B cell (primary cell): ENCODE measurements at regions not wholly inside any gene's neighbourhood (a gene's known extent, or its start where the extent isn't known, plus 50 kb on each side); places are given as distances from the start of the nearest gene placed in this dataset.

ENCODE experiments used
- ATAC-seq: fragments of 200-7000 bp; cut with Tn5 transposase; one replicate; pipeline ENCODE4 v1.10.0; 2021; ENCODE audit warnings: low read depth, mild to moderate bottlenecking, moderate number of reproducible peaks, moderate library complexity
- CTCF ChIA-PET: fragments of 350-600 bp; sonication (Branson Sonifier 250); formaldehyde crosslinking; loops from one replicate; lab custom pipeline; 2021; ENCODE audit warnings: antibody characterized with exemption, inconsistent platforms; lab: Charles Lee
- POLR2A ChIA-PET: fragments of 350-600 bp; sonication (Branson Sonifier 250); formaldehyde crosslinking; loops from one replicate; lab custom pipeline; 2021; ENCODE audit warnings: antibody characterized with exemption; lab: Charles Lee
- DNase-seq: peaks from one replicate; pipeline ENCODE4 v3.0.0; 2013
- H2AFZ ChIP-seq: 2 replicates; pipeline ENCODE4 v1.6.1; 2012; ENCODE audit warnings: mild to moderate bottlenecking, low read depth, low read length; ENCODE audit not compliant: insufficient read depth, poor library complexity, severe bottlenecking
- H3K27ac ChIP-seq, 2 donors: 1 replicate in 1 of 2; 2 replicates in 1 of 2; pipeline ENCODE4 v1.5.1; 2012 to 2013; ENCODE audit warnings: low read length in 2 of 2, mild to moderate bottlenecking in 2 of 2, moderate library complexity in 1 of 2
- H3K27me3 ChIP-seq, 4 experiments: fragments of 200-600 bp in 1 of 4; sonication (generic) in 1 of 4; replicated peaks in 1 of 4; 1 replicate in 2 of 4; 2 replicates in 2 of 4; pipeline versions ENCODE4 v1.6.1 to v1.7.0; 2013 to 2016; ENCODE audit warnings: low read length in 3 of 4, mild to moderate bottlenecking in 2 of 4, mixed read lengths in 1 of 4, moderate library complexity in 1 of 4; ENCODE audit not compliant: insufficient read depth in 4 of 4, control insufficient read depth in 3 of 4; ENCODE audit errors: control extremely low read depth in 1 of 4
- H3K36me3 ChIP-seq, 2 experiments: replicated peaks in 1 of 2; 1 replicate in 1 of 2; 2 replicates in 1 of 2; pipeline versions ENCODE4 v1.6.1 to v1.7.1; 2013; ENCODE audit warnings: low read length in 1 of 2; ENCODE audit not compliant: insufficient read depth in 2 of 2, control insufficient read depth in 1 of 2; ENCODE audit errors: control extremely low read depth in 1 of 2, extremely low read depth in 1 of 2
- H3K4me1 ChIP-seq, 2 donors: fragments of 200-600 bp in 1 of 2; sonication (generic) in 1 of 2; 1 replicate in 1 of 2; 2 replicates in 1 of 2; pipeline versions ENCODE4 v1.5.1 to v1.6.1; 2013 to 2017; ENCODE audit warnings: low read length in 2 of 2; ENCODE audit not compliant: control insufficient read depth in 2 of 2, insufficient read depth in 2 of 2
- H3K4me2 ChIP-seq: replicated peaks from 2 replicates; pipeline ENCODE3; 2012; ENCODE audit warnings: mild to moderate bottlenecking, low read depth, low read length; ENCODE audit not compliant: poor library complexity, severe bottlenecking
- H3K4me3 ChIP-seq, 5 experiments: fragments of 200-600 bp in 1 of 5; sonication (generic) in 1 of 5; 1 replicate in 3 of 5; 2 replicates in 2 of 5; pipeline versions ENCODE4 v1.5.1 to v1.7.0; 2011 to 2016; ENCODE audit warnings: low read length in 4 of 5, mild to moderate bottlenecking in 4 of 5, low read depth in 2 of 5, control low read depth in 1 of 5, moderate library complexity in 1 of 5; ENCODE audit not compliant: insufficient read depth in 1 of 5; ENCODE audit errors: control extremely low read depth in 1 of 5, extremely low read depth in 1 of 5
- H3K79me2 ChIP-seq: fragments of 200-600 bp; sonication (generic); one replicate; pipeline ENCODE4 v1.6.0; 2016; ENCODE audit warnings: low read length; ENCODE audit not compliant: control insufficient read depth, insufficient read depth
- H3K9ac ChIP-seq: fragments of 200-600 bp; sonication (generic); 2 replicates; pipeline ENCODE4 v1.6.1; 2017; ENCODE audit warnings: mild to moderate bottlenecking, low read length, moderate library complexity
- H3K9me3 ChIP-seq, 3 donors: one replicate each; pipeline versions ENCODE4 v1.6.1 to v1.7.1; 2013; ENCODE audit warnings: low read length in 2 of 3; ENCODE audit not compliant: control insufficient read depth in 2 of 3, insufficient read depth in 1 of 3; ENCODE audit errors: control extremely low read depth in 1 of 3
- H4K20me1 ChIP-seq: 2 replicates; pipeline ENCODE4 v1.6.0; 2012; ENCODE audit warnings: mild to moderate bottlenecking, low read length; ENCODE audit not compliant: insufficient read depth, control insufficient read depth, poor library complexity, severe bottlenecking
- H3K27ac Mint-ChIP-seq: one replicate; pipeline ENCODE4 v1.8.0; 2021; ENCODE audit warnings: mixed read lengths
- H3K27me3 Mint-ChIP-seq: one replicate; pipeline ENCODE4 v1.8.0; 2021; ENCODE audit warnings: mixed read lengths
- H3K4me1 Mint-ChIP-seq: one replicate; pipeline ENCODE4 v1.8.0; 2021; ENCODE audit warnings: mixed read lengths
- H3K4me3 Mint-ChIP-seq: one replicate; pipeline ENCODE4 v1.8.0; 2021; ENCODE audit warnings: mixed read lengths
- H3K9me3 Mint-ChIP-seq: one replicate; pipeline ENCODE4 v1.8.0; 2022; ENCODE audit warnings: mixed read lengths; ENCODE audit not compliant: insufficient read depth
- EZH2 ChIP-seq: IDR thresholded peaks from 2 replicates; pipeline ENCODE4 v1.6.1; 2012; ENCODE audit warnings: borderline replicate concordance, low read depth, mild to moderate bottlenecking, moderate library complexity, low read length; ENCODE audit not compliant: insufficient read depth, poor library complexity, severe bottlenecking
- WGBS: methylation state at CpG from one replicate; pipeline ENCODE4 v1.1.5; 2013; ENCODE audit warnings: missing lambda C conversion rate; ENCODE audit not compliant: insufficient coverage; 5-methylcytosine and 5-hydroxymethylcytosine counted together
- intact Hi-C: fragments of 100-400 bp; cut with micrococcal nuclease; formaldehyde crosslinking; loops from one replicate; pipeline ENCODE4 v1.10.0; 2022
- TF ChIP-seq, protein P1 (sequence below): fragments of 200-600 bp; IDR thresholded peaks from one replicate; pipeline ENCODE4 v1.8.0; 2022; ENCODE audit warnings: antibody characterized with exemption, mild to moderate bottlenecking

DNA sequence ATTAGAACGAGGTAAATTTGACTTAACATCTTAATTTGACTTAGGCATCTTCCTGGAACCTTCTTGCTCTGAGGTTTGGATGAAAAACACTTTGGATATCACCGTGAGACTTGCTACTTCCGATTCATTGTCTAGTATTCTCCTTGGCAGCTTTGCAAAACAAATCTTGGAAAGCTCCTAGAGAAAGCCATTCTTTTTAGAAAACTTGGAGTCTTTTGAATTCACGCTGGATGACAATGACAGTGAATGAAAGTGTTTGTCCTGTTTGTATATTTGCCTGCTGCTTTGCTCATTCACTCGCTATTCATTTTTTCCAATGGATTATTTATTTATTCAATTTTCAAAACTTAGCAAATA lies 222.1 kb upstream of the HMGA2 start:
- DNase-seq: no peak
- no peaks in the 10 kb centered on the region for H3K79me2 ChIP-seq
- H2AFZ ChIP-seq: no peak overlapping the region
- no peaks in the 10 kb centered on the region for H3K4me1 ChIP-seq
- no peaks in the 10 kb centered on the region for H3K9me3 ChIP-seq
- no peak overlapping the region for H3K27ac Mint-ChIP-seq
- no peak for TF ChIP-seq EZH2
- TF ChIP-seq, protein P1, sequence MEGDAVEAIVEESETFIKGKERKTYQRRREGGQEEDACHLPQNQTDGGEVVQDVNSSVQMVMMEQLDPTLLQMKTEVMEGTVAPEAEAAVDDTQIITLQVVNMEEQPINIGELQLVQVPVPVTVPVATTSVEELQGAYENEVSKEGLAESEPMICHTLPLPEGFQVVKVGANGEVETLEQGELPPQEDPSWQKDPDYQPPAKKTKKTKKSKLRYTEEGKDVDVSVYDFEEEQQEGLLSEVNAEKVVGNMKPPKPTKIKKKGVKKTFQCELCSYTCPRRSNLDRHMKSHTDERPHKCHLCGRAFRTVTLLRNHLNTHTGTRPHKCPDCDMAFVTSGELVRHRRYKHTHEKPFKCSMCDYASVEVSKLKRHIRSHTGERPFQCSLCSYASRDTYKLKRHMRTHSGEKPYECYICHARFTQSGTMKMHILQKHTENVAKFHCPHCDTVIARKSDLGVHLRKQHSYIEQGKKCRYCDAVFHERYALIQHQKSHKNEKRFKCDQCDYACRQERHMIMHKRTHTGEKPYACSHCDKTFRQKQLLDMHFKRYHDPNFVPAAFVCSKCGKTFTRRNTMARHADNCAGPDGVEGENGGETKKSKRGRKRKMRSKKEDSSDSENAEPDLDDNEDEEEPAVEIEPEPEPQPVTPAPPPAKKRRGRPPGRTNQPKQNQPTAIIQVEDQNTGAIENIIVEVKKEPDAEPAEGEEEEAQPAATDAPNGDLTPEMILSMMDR: no peak
- H3K36me3 ChIP-seq: no peaks in the 10 kb centered on the region
- ATAC-seq: no peak
- H3K4me3 Mint-ChIP-seq: no peak overlapping the region
- H3K27me3 ChIP-seq: peaks cover 0 to 4% (median 2%) of the 10 kb centered on the region in 4 experiments
- intact Hi-C loops: no loop called here
- POLR2A ChIA-PET: no interaction called here
- 0% methylated on average over 2 of the region's 5 CpGs for WGBS
- H3K27ac ChIP-seq: no peak overlapping the region
- no peaks in the 10 kb centered on the region for H3K9me3 Mint-ChIP-seq
- no peaks in the 10 kb centered on the region for H4K20me1 ChIP-seq
- H3K9ac ChIP-seq: no peak overlapping the region
- H3K4me2 ChIP-seq: no peak overlapping the region
- no peaks in the 10 kb centered on the region for H3K4me1 Mint-ChIP-seq
- CTCF ChIA-PET: no interaction called here
- peaks cover 9% of the 10 kb centered on the region for H3K27me3 Mint-ChIP-seq
- no peak overlapping the region for H3K4me3 ChIP-seq

DNA sequence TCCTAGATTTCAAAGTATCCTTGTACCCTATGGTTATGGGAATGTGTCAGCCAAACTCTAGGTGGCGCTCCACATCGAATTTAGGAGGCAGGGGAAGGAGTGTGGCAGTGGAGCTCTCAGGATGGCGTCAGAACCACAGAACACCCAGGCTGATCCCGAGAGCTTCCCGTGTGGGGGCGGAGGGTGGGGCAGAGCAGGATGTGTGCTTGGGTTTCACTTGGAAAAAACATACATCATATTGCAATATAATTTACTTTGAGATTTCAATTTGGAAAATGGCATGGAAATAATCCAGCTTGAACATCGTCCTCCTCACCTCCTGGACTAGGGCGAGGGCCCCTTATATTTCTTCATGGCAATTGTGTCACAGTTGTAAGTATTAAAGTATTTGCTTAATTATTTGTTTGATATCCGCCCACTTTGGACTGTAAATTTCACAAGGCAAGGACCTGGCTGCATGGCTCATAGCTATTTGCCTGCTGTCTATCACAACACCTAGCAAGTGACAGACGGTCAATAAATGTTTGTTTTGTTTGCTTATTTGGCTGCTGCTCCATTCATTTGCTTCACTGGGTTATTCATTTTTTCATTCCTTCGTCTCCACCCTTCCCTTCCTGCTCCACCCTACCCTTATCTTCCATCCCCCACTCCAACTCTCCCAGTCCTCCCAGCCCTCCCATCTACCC lies 221.5 kb upstream of the HMGA2 start:
- no peak overlapping the region for H3K27ac Mint-ChIP-seq
- ATAC-seq (no peak), DNase-seq (peak; percentile 5)
- no peaks in the 10 kb centered on the region for H3K9me3 Mint-ChIP-seq
- Histone ChIP-seq H3K27ac (no peak overlapping the region), H3K79me2 (no peaks in the 10 kb centered on the region), H3K9ac (no peak overlapping the region), H3K36me3 (no peaks in the 10 kb centered on the region), H3K4me1 (no peaks in the 10 kb centered on the region), H3K9me3 (no peaks in the 10 kb centered on the region), H3K4me2 (no peak overlapping the region), H3K4me3 (no peak overlapping the region), H4K20me1 (no peaks in the 10 kb centered on the region), H2AFZ (no peak overlapping the region), H3K27me3 (peaks cover 0 to 4% (median 2%) of the 10 kb centered on the region in 4 experiments)
- intact Hi-C loops: no loop called here
- H3K4me3 Mint-ChIP-seq: no peak overlapping the region
- 38% methylated on average over 3 of the region's 11 CpGs for WGBS
- CTCF ChIA-PET: no interaction called here
- peaks cover 9% of the 10 kb centered on the region for H3K27me3 Mint-ChIP-seq
- no peaks in the 10 kb centered on the region for H3K4me1 Mint-ChIP-seq
- POLR2A ChIA-PET: no interaction called here
- TF ChIP-seq, protein P1: peak; percentile 13
- TF ChIP-seq EZH2: no peak
